Loucy (cell line): ENCODE measurements at regions not wholly inside any gene's neighbourhood (a gene's known extent, or its start where the extent isn't known, plus 50 kb on each side); places are given as distances from the start of the nearest gene placed in this dataset.

Experiments
- H2AFZ ChIP-seq: fragments of 200-600 bp; sonication (generic); 2 replicates; pipeline ENCODE4 v1.6.0; 2016; ENCODE audit warnings: antibody characterized with exemption, mild to moderate bottlenecking, low read length, moderate library complexity
- H3F3A ChIP-seq: fragments of 200-600 bp; 2 replicates; pipeline ENCODE4 v1.6.0; 2016; ENCODE audit warnings: antibody characterized with exemption, low read depth, mild to moderate bottlenecking
- H3K27me3 ChIP-seq: fragments of 200-600 bp; sonication (generic); 2 replicates; pipeline ENCODE4 v1.6.1; 2014; ENCODE audit warnings: low read length, mild to moderate bottlenecking; ENCODE audit not compliant: insufficient read depth, poor library complexity, severe bottlenecking
- H3K36me3 ChIP-seq: fragments of 200-600 bp; sonication (generic); 2 replicates; pipeline ENCODE4 v1.6.1; 2016; ENCODE audit warnings: low read length; ENCODE audit not compliant: insufficient read depth
- H3K4me1 ChIP-seq: fragments of 200-600 bp; sonication (generic); 2 replicates; pipeline ENCODE4 v1.5.1; 2014; ENCODE audit warnings: low read length, mild to moderate bottlenecking; ENCODE audit not compliant: insufficient read depth, poor library complexity, severe bottlenecking
- H3K4me2 ChIP-seq: fragments of 200-600 bp; sonication (generic); 2 replicates; pipeline ENCODE4 v1.6.0; 2014; ENCODE audit warnings: antibody characterized with exemption, low read length, low read depth, mild to moderate bottlenecking; ENCODE audit not compliant: poor library complexity, severe bottlenecking
- H3K4me3 ChIP-seq: fragments of 200-600 bp; sonication (generic); 2 replicates; pipeline ENCODE4 v1.5.1; 2014; ENCODE audit warnings: low read length, mild to moderate bottlenecking, mixed read lengths; ENCODE audit not compliant: poor library complexity, severe bottlenecking
- H3K79me2 ChIP-seq: fragments of 200-600 bp; sonication (generic); 2 replicates; pipeline ENCODE4 v1.6.1; 2014; ENCODE audit warnings: low read length; ENCODE audit not compliant: insufficient read depth
- H3K9ac ChIP-seq: fragments of 200-600 bp; sonication (generic); 2 replicates; pipeline ENCODE4 v1.6.0; 2014; ENCODE audit warnings: mild to moderate bottlenecking, low read depth, low read length, moderate library complexity; ENCODE audit not compliant: poor library complexity, severe bottlenecking
- H3K9me2 ChIP-seq: fragments of 200-600 bp; sonication (generic); replicated peaks from 2 replicates; pipeline ENCODE4 v1.6.1; 2016; ENCODE audit warnings: low read depth, low read length, mixed read lengths
- H3K9me3 ChIP-seq: fragments of 200-600 bp; sonication (generic); 2 replicates; pipeline ENCODE4 v1.6.1; 2014; ENCODE audit warnings: mild to moderate bottlenecking, antibody characterized with exemption, low read length, low read depth; ENCODE audit not compliant: insufficient read depth
- H4K20me1 ChIP-seq: fragments of 200-600 bp; sonication (generic); 2 replicates; pipeline ENCODE4 v1.6.0; 2014; ENCODE audit warnings: antibody characterized with exemption, low read length, mild to moderate bottlenecking; ENCODE audit not compliant: insufficient read depth, poor library complexity, severe bottlenecking
- CTCF ChIP-seq: fragments of 200-600 bp; sonication (generic); conservative IDR thresholded peaks from 2 replicates; pipeline ENCODE4 v1.5.1; 2014; ENCODE audit warnings: mild to moderate bottlenecking, antibody characterized with exemption, low read length
- EZH2phosphoT487 ChIP-seq: fragments of 200-600 bp; IDR thresholded peaks from 2 replicates; pipeline ENCODE4 v1.6.1; 2018; ENCODE audit warnings: antibody characterized with exemption, mild to moderate bottlenecking, moderate library complexity, borderline replicate concordance

- H3F3A ChIP-seq, result no peaks in the 10 kb centered on the region
- no peaks in the 10 kb centered on the region for H4K20me1 ChIP-seq
- H3K4me3 ChIP-seq, result no peak overlapping the region
- H3K79me2 ChIP-seq, result no peaks in the 10 kb centered on the region
- H3K4me2 ChIP-seq, result no peak overlapping the region
- H3K4me1 ChIP-seq, result no peaks in the 10 kb centered on the region
- H2AFZ ChIP-seq, result no peak overlapping the region
- no peaks in the 10 kb centered on the region for H3K27me3 ChIP-seq
- H3K9me3 ChIP-seq, result no peaks in the 10 kb centered on the region
- no peaks in the 10 kb centered on the region for H3K36me3 ChIP-seq
- H3K9ac ChIP-seq, result no peak overlapping the region
- TF ChIP-seq EZH2phosphoT487, result no peak
- no peak for TF ChIP-seq CTCF
- no peaks in the 10 kb centered on the region for H3K9me2 ChIP-seq
These were observed 736.4 kb upstream of the PTPRD start for GRCh38 chr9:11349187-11349586.

- H3K4me2 ChIP-seq, result no peak overlapping the region
- no peaks in the 10 kb centered on the region for H3K79me2 ChIP-seq
- H3K4me1 ChIP-seq, result no peaks in the 10 kb centered on the region
- no peaks in the 10 kb centered on the region for H3K9me2 ChIP-seq
- H3K9ac ChIP-seq, result no peak overlapping the region
- TF ChIP-seq EZH2phosphoT487 (no peak), CTCF (no peak)
- H3K36me3 ChIP-seq, result no peaks in the 10 kb centered on the region
- no peaks in the 10 kb centered on the region for H3K27me3 ChIP-seq
- H3K4me3 ChIP-seq, result no peak overlapping the region
- H3K9me3 ChIP-seq, result no peaks in the 10 kb centered on the region
- no peaks in the 10 kb centered on the region for H3F3A ChIP-seq
- no peaks in the 10 kb centered on the region for H4K20me1 ChIP-seq
- no peak overlapping the region for H2AFZ ChIP-seq
These were observed 739.8 kb upstream of the PTPRD start for GRCh38 chr9:11352612-11353011.

- Histone ChIP-seq H3K4me2 (no peak overlapping the region), H2AFZ (no peak overlapping the region), H3F3A (no peaks in the 10 kb centered on the region), H3K79me2 (no peaks in the 10 kb centered on the region), H3K9me2 (no peaks in the 10 kb centered on the region), H3K9ac (no peak overlapping the region), H4K20me1 (no peaks in the 10 kb centered on the region), H3K36me3 (no peaks in the 10 kb centered on the region), H3K27me3 (no peaks in the 10 kb centered on the region), H3K4me1 (no peaks in the 10 kb centered on the region), H3K4me3 (no peak overlapping the region), H3K9me3 (no peaks in the 10 kb centered on the region)
- TF ChIP-seq CTCF (no peak), EZH2phosphoT487 (no peak)
These were observed 743.3 kb upstream of the PTPRD start for GRCh38 chr9:11356067-11356466.
